ENCODE measurements at regions not wholly inside any gene's neighbourhood (a gene's known extent, or its start where the extent isn't known, plus 50 kb on each side); places are given as distances from the start of the nearest gene placed in this dataset.
"Not testable (repeated sequence)": the region's sequence is repeated elsewhere in the genome, so short reads cannot be mapped to it uniquely, and the experiment has no call there.

GRCh38 chr6:11372186-11372790 lies 139.8 kb upstream of the NEDD9 start:
- not testable (repeated sequence) for H3K4me3 ChIP-seq (ENCODE audit: low read length); DNase-seq (ENCODE audit: low read depth, low spot score)

- no peak overlapping the region for H3K4me3 ChIP-seq (ENCODE audit: low read length)
- DNase-seq (ENCODE audit: low read depth, low spot score) = no peak
These were observed 137.9 kb upstream of the NEDD9 start for GRCh38 chr6:11370191-11371018.

- no peak for DNase-seq (ENCODE audit: low read depth, low spot score)
- H3K4me3 ChIP-seq (ENCODE audit: low read length) = no peak overlapping the region
These were observed 136.3 kb upstream of the NEDD9 start for GRCh38 chr6:11368760-11369159.

GRCh38 chr6:11368264-11368663 lies 135.8 kb upstream of the NEDD9 start:
- no peak for DNase-seq (ENCODE audit: low read depth, low spot score)
- no peak overlapping the region for H3K4me3 ChIP-seq (ENCODE audit: low read length)

- DNase-seq (ENCODE audit: low read depth, low spot score) = no peak
- H3K4me3 ChIP-seq (ENCODE audit: low read length) = no peak overlapping the region
These were observed 135.3 kb upstream of the NEDD9 start for GRCh38 chr6:11367638-11368199.

- DNase-seq (ENCODE audit: low read depth, low spot score) = no peak
- H3K4me3 ChIP-seq (ENCODE audit: low read length) = no peak overlapping the region
These were observed 134.6 kb upstream of the NEDD9 start for GRCh38 chr6:11366934-11367637.

- DNase-seq (ENCODE audit: low read depth, low spot score) = no peak
- no peak overlapping the region for H3K4me3 ChIP-seq (ENCODE audit: low read length)
These were observed 133.9 kb upstream of the NEDD9 start for GRCh38 chr6:11366183-11366933.

- no peak overlapping the region for H3K4me3 ChIP-seq (ENCODE audit: low read length)
- no peak for DNase-seq (ENCODE audit: low read depth, low spot score)
These were observed 132.5 kb upstream of the NEDD9 start for GRCh38 chr6:11364971-11365397.

GRCh38 chr6:11363881-11364576 lies 131.6 kb upstream of the NEDD9 start:
- H3K4me3 ChIP-seq (ENCODE audit: low read length) = no peak overlapping the region
- DNase-seq (ENCODE audit: low read depth, low spot score) = no peak

- no peak overlapping the region for H3K4me3 ChIP-seq (ENCODE audit: low read length)
- DNase-seq (ENCODE audit: low read depth, low spot score) = no peak
These were observed 130.1 kb upstream of the NEDD9 start for GRCh38 chr6:11362564-11362963.

GRCh38 chr6:11358904-11359830 lies 126.7 kb upstream of the NEDD9 start:
- no peak for DNase-seq (ENCODE audit: low read depth, low spot score)
- H3K4me3 ChIP-seq (ENCODE audit: low read length) = no peak overlapping the region

- no peak overlapping the region for H3K4me3 ChIP-seq (ENCODE audit: low read length)
- DNase-seq (ENCODE audit: low read depth, low spot score) = no peak
These were observed 124.8 kb upstream of the NEDD9 start for GRCh38 chr6:11357285-11357684.

GRCh38 chr6:11356404-11357155 lies 124.1 kb upstream of the NEDD9 start:
- H3K4me3 ChIP-seq (ENCODE audit: low read length) = no peak overlapping the region

GRCh38 chr6:11353921-11354389 lies 121.5 kb upstream of the NEDD9 start:
- DNase-seq (ENCODE audit: low read depth, low spot score) = peak; percentile 82
- H3K4me3 ChIP-seq (ENCODE audit: low read length) = peak overlapping the region; percentile 2; the same call in 1 of the 2 replicates

More at GRCh38 chr6:11356404-11357155, 124.1 kb upstream of the NEDD9 start:
- DNase-seq (ENCODE audit: low read depth, low spot score) = no peak

GRCh38 chr6:11350294-11350693 lies 117.8 kb upstream of the NEDD9 start:
- no peak overlapping the region for H3K4me3 ChIP-seq (ENCODE audit: low read length)
- no peak for DNase-seq (ENCODE audit: low read depth, low spot score)

- no peak overlapping the region for H3K4me3 ChIP-seq (ENCODE audit: low read length)
- no peak for DNase-seq (ENCODE audit: low read depth, low spot score)
These were observed 117.4 kb upstream of the NEDD9 start for GRCh38 chr6:11349880-11350279.

- no peak for DNase-seq (ENCODE audit: low read depth, low spot score)
- no peak overlapping the region for H3K4me3 ChIP-seq (ENCODE audit: low read length)
These were observed 114.0 kb upstream of the NEDD9 start for GRCh38 chr6:11346516-11346915.

Measured in Jurkat, Clone E6-1 (cell line).